IMR-90 (cell line): ENCODE measurements at regions not wholly inside any gene's neighbourhood (a gene's known extent, or its start where the extent isn't known, plus 50 kb on each side); places are given as distances from the start of the nearest gene placed in this dataset.

Experiments
- ATAC-seq: fragments of 200-7000 bp; cut with Tn5 transposase; 2 replicates; pipeline ENCODE4 v1.9.1; 2020; ENCODE audit warnings: low read depth, mild to moderate bottlenecking, moderate library complexity
- BruUV-seq: library from RNA; stranded (reverse); fragments of 400-500 nt; replicated peaks from 2 replicates; lab custom pipeline; 2021; lab: Mats Ljungman, UMichigan
- CTCF ChIA-PET: fragments of 300-600 bp; formaldehyde crosslinking; extraction: SDS; loops from one replicate; lab custom pipeline; 2021; ENCODE audit warnings: antibody characterized with exemption; lab: Yijun Ruan, JAX
- POLR2A ChIA-PET: fragments of 300-600 bp; sonication (Branson Sonifier 250); formaldehyde crosslinking; loops from one replicate; lab custom pipeline; 2022; ENCODE audit warnings: antibody characterized with exemption; ENCODE audit not compliant: unreplicated experiment; lab: Charles Lee
- DNase-seq: peaks from one replicate; pipeline ENCODE4 v3.0.0; 2013
- H2AFZ ChIP-seq: replicated peaks from 2 replicates; pipeline ENCODE3; 2013; ENCODE audit warnings: low read length, mild to moderate bottlenecking; ENCODE audit not compliant: poor library complexity
- H2AK5ac ChIP-seq: 2 replicates; pipeline ENCODE4 v1.6.1; 2013; ENCODE audit warnings: low read depth, low read length, inconsistent platforms
- H2AK9ac ChIP-seq: replicated peaks from 2 replicates; pipeline ENCODE3; 2013; ENCODE audit warnings: mild to moderate bottlenecking, low read depth, low read length, moderate library complexity; ENCODE audit not compliant: poor library complexity
- H2BK120ac ChIP-seq: 2 replicates; pipeline ENCODE4 v1.6.1; 2013; ENCODE audit warnings: low read depth, low read length, inconsistent platforms
- H2BK15ac ChIP-seq: 3 replicates; pipeline ENCODE4 v1.6.1; 2013; ENCODE audit warnings: low read depth, low read length, inconsistent platforms
- H2BK20ac ChIP-seq: 2 replicates; pipeline ENCODE4 v1.6.1; 2013; ENCODE audit warnings: low read depth, mild to moderate bottlenecking, inconsistent platforms, low read length, moderate library complexity
- H2BK5ac ChIP-seq: 2 replicates; pipeline ENCODE4 v1.6.1; 2013; ENCODE audit warnings: mild to moderate bottlenecking, low read depth, low read length, inconsistent platforms; ENCODE audit not compliant: poor library complexity, severe bottlenecking
- H3K14ac ChIP-seq: replicated peaks from 2 replicates; pipeline ENCODE4 v1.6.1; 2013; ENCODE audit warnings: low read depth, low read length, inconsistent platforms
- H3K18ac ChIP-seq: 2 replicates; pipeline ENCODE4 v1.6.1; 2013; ENCODE audit warnings: low read depth, low read length, control low read depth
- H3K23ac ChIP-seq: 2 replicates; pipeline ENCODE4 v1.6.1; 2013; ENCODE audit warnings: low read depth, low read length, inconsistent platforms
- H3K27ac ChIP-seq: 2 replicates; pipeline ENCODE4 v1.5.1; 2013; ENCODE audit warnings: mild to moderate bottlenecking, control low read depth, low read length; ENCODE audit not compliant: insufficient read depth
- H3K27me3 ChIP-seq: 2 replicates; pipeline ENCODE4 v1.6.1; 2013; ENCODE audit warnings: low read length; ENCODE audit not compliant: control insufficient read depth, insufficient read depth
- H3K36me3 ChIP-seq: 2 replicates; pipeline ENCODE4 v1.6.1; 2013; ENCODE audit warnings: low read length, mixed read lengths; ENCODE audit not compliant: control insufficient read depth, insufficient read depth
- H3K4ac ChIP-seq: 2 replicates; pipeline ENCODE4 v1.6.1; 2013; ENCODE audit warnings: low read depth, low read length, inconsistent platforms
- H3K4me1 ChIP-seq: 2 replicates; pipeline ENCODE4 v1.6.1; 2013; ENCODE audit warnings: low read length, mixed read lengths; ENCODE audit not compliant: control insufficient read depth, insufficient read depth
- H3K4me2 ChIP-seq: 2 replicates; pipeline ENCODE4 v1.6.1; 2013; ENCODE audit warnings: low read depth, mild to moderate bottlenecking, control low read depth, low read length, moderate library complexity
- H3K4me3 ChIP-seq: 2 replicates; pipeline ENCODE4 v1.5.1; 2013; ENCODE audit warnings: low read depth, mild to moderate bottlenecking, control low read depth, low read length, moderate library complexity; ENCODE audit not compliant: insufficient read depth
- H3K56ac ChIP-seq: 2 replicates; pipeline ENCODE4 v1.6.1; 2013; ENCODE audit warnings: low read length, inconsistent platforms; ENCODE audit not compliant: insufficient read depth; ENCODE audit errors: extremely low read depth
- H3K79me1 ChIP-seq, 2 experiments: 2 replicates each; pipeline ENCODE4 v1.6.1; 2013; ENCODE audit warnings: low read length in 2 of 2, inconsistent platforms in 1 of 2, low read depth in 1 of 2
- H3K9ac ChIP-seq: 2 replicates; pipeline ENCODE4 v1.6.1; 2013; ENCODE audit warnings: low read depth, low read length, control low read depth
- H3K9me1 ChIP-seq: 2 replicates; pipeline ENCODE4 v1.6.1; 2013; ENCODE audit warnings: low read length, inconsistent platforms; ENCODE audit not compliant: insufficient read depth
- H3K9me3 ChIP-seq: 2 replicates; pipeline ENCODE4 v1.6.1; 2013; ENCODE audit warnings: low read length; ENCODE audit not compliant: control insufficient read depth, insufficient read depth
- H4K20me1 ChIP-seq: 2 replicates; pipeline ENCODE4 v1.6.1; 2013; ENCODE audit warnings: low read length, inconsistent platforms; ENCODE audit not compliant: insufficient read depth
- H4K5ac ChIP-seq: 2 replicates; pipeline ENCODE4 v1.6.1; 2013; ENCODE audit warnings: mild to moderate bottlenecking, low read depth, low read length, control low read depth
- H4K8ac ChIP-seq, 2 experiments: 2 replicates each; pipeline ENCODE4 v1.6.1; 2013; ENCODE audit warnings: low read depth in 2 of 2, low read length in 2 of 2, control low read depth in 1 of 2, inconsistent platforms in 1 of 2
- H4K91ac ChIP-seq: 2 replicates; pipeline ENCODE4 v1.6.1; 2013; ENCODE audit warnings: low read depth, low read length, inconsistent platforms; ENCODE audit not compliant: insufficient read depth
- RCOR1 ChIP-seq: IDR thresholded peaks from 2 replicates; pipeline ENCODE4 v1.6.1; 2012; ENCODE audit warnings: mild to moderate bottlenecking, low read length, improper control_type of control experiment; ENCODE audit not compliant: insufficient replicate concordance
- USF2 ChIP-seq: fragments of 150-350 bp; IDR thresholded peaks from 2 replicates; pipeline ENCODE4 v1.6.1; 2017; ENCODE audit warnings: mild to moderate bottlenecking, antibody characterized with exemption, low read length, low read depth
- WGBS, 2 experiments: methylation state at CpG; one replicate each; pipeline versions ENCODE4 v1.1.5 to v1.1.7; 2013; ENCODE audit warnings: missing lambda C conversion rate in 2 of 2; ENCODE audit not compliant: insufficient read length in 1 of 2; ENCODE audit errors: extremely low coverage in 2 of 2; 5-methylcytosine and 5-hydroxymethylcytosine counted together
- dilution Hi-C: fragments of 300-500 bp; cut with HindIII; formaldehyde crosslinking; loops from one replicate; pipeline ENCODE4 v1.14.3; 2018; ENCODE audit warnings: low sequenced_read_pairs; ENCODE audit not compliant: unreplicated experiment
- in situ Hi-C: fragments of 300-500 bp; cut with MboI; formaldehyde crosslinking; loops from 3 replicates; pipeline ENCODE4 v1.14.3; 2019; ENCODE audit warnings: low sequenced_read_pairs, inconsistent platforms, mixed read lengths
- intact Hi-C: fragments of 100-400 bp; cut with micrococcal nuclease; formaldehyde crosslinking; loops from 2 replicates; pipeline ENCODE4 v1.10.0; 2022

GRCh38 chr19:42657556-42657955, 62.8 kb upstream of the CEACAM8 start:
- H4K20me1 ChIP-seq: no peaks in the 10 kb centered on the region
- in situ Hi-C loops (no loop called here), intact Hi-C loops (no loop called here), dilution Hi-C loops (no loop called here)
- no CpG with 5 or more reads among the region's 1 CpG for WGBS, 2 experiments
- H2BK5ac ChIP-seq: no peak overlapping the region
- H2AFZ ChIP-seq: no peak overlapping the region
- H3K14ac ChIP-seq: no peak overlapping the region
- no peaks in the 10 kb centered on the region for H3K9me1 ChIP-seq
- H3K36me3 ChIP-seq: no peaks in the 10 kb centered on the region
- ChIA-PET CTCF (no interaction called here), POLR2A (no interaction called here)
- H2BK120ac ChIP-seq: no peak overlapping the region
- H3K4me2 ChIP-seq: no peak overlapping the region
- no peak overlapping the region for H3K4me3 ChIP-seq
- DNase-seq (peak; percentile 39), ATAC-seq (peak; percentile 44)
- H3K27ac ChIP-seq: no peak overlapping the region
- BruUV-seq: no TSS peak
- H3K27me3 ChIP-seq: peaks cover 24% of the 10 kb centered on the region
- TF ChIP-seq USF2 (peak; percentile 77), RCOR1 (no peak)
- H3K56ac ChIP-seq: no peak overlapping the region
- no peak overlapping the region for H2BK20ac ChIP-seq
- H3K4ac ChIP-seq: no peak overlapping the region
- H2BK15ac ChIP-seq: no peak overlapping the region
- no peaks in the 10 kb centered on the region for H3K4me1 ChIP-seq
- no peak overlapping the region for H4K8ac ChIP-seq
- H3K18ac ChIP-seq: no peak overlapping the region
- H3K79me1 ChIP-seq: no peaks in the 10 kb centered on the region
- H4K5ac ChIP-seq: no peak overlapping the region
- no peak overlapping the region for H2AK5ac ChIP-seq
- no peak overlapping the region for H2AK9ac ChIP-seq
- H3K23ac ChIP-seq: no peak overlapping the region
- H3K9ac ChIP-seq: no peak overlapping the region
- H3K9me3 ChIP-seq: no peaks in the 10 kb centered on the region
- no peak overlapping the region for H4K91ac ChIP-seq
